HCT116 (cell line): ENCODE measurements at regions not wholly inside any gene's neighbourhood (a gene's known extent, or its start where the extent isn't known, plus 50 kb on each side); places are given as distances from the start of the nearest gene placed in this dataset.

Source experiments
- ATAC-seq: fragments of 200-7000 bp; cut with Tn5 transposase; 2 replicates; pipeline ENCODE4 v1.9.1; 2020; ENCODE audit warnings: mild to moderate bottlenecking, moderate library complexity
- BruUV-seq: library from RNA; stranded (reverse); fragments of 400-500 nt; replicated peaks from 2 replicates; lab custom pipeline; 2021; lab: Mats Ljungman, UMichigan
- CTCF ChIA-PET: fragments of 300-600 bp; sonication (Branson Sonifier 250); formaldehyde crosslinking; loops from one replicate; lab custom pipeline; 2021; ENCODE audit warnings: antibody characterized with exemption; lab: Charles Lee
- POLR2A ChIA-PET: fragments of 300-600, 350-600 bp; sonication (Branson Sonifier 250); formaldehyde crosslinking; loops from one replicate; lab custom pipeline; 2021; ENCODE audit warnings: antibody characterized with exemption; lab: Charles Lee
- RAD21 ChIA-PET, 2 experiments: fragments of 300-600 bp; sonication (Branson Sonifier 250); formaldehyde crosslinking; loops; one replicate each; lab custom pipeline; 2023; ENCODE audit warnings: low total read pairs in 2 of 2; ENCODE audit not compliant: uncharacterized antibody in 2 of 2, unreplicated experiment in 2 of 2, low non-redundant PET in 1 of 2; lab: Charles Lee
- DNase-seq: peaks from one replicate; pipeline ENCODE4 v3.0.0-alpha.2; 2010; ENCODE audit warnings: low read depth, low spot score
- H2AFZ ChIP-seq: fragments of 200-600 bp; shearing (Covaris generic), sonication (generic); 2 replicates; pipeline ENCODE4 v1.6.1; 2017; ENCODE audit warnings: low read depth, mixed run types, mixed read lengths, antibody characterized with exemption, low read length; ENCODE audit not compliant: poor library complexity, severe bottlenecking
- H3K27ac ChIP-seq: 2 replicates; pipeline ENCODE4 v1.5.1; 2012; ENCODE audit warnings: low read depth, low read length
- H3K27me3 ChIP-seq: fragments of 200-600 bp; sonication (generic); 2 replicates; pipeline ENCODE4 v1.6.1; 2016; ENCODE audit warnings: mixed run types, low read length, mixed read lengths; ENCODE audit not compliant: insufficient read depth
- H3K36me3 ChIP-seq, 2 experiments: fragments of 200-500 bp in 1 of 2; fragments of 200-600 bp in 1 of 2; sonication (Bioruptor generic) in 1 of 2; sonication (generic) in 1 of 2; 2 replicates each; pipeline versions ENCODE4 v1.5.1 to v1.6.1; 2014 to 2016; ENCODE audit warnings: low read length in 2 of 2, inconsistent platforms in 1 of 2, mixed read lengths in 1 of 2, mixed run types in 1 of 2; ENCODE audit not compliant: insufficient read depth in 2 of 2, control insufficient read depth in 1 of 2
- H3K4me1 ChIP-seq, 2 experiments: fragments of 200-600 bp in 1 of 2; sonication (generic) in 1 of 2; 2 replicates each; pipeline versions ENCODE4 v1.5.1 to v1.6.1; 2012 to 2017; ENCODE audit warnings: low read length in 2 of 2, inconsistent platforms in 1 of 2, mild to moderate bottlenecking in 1 of 2, mixed read lengths in 1 of 2, mixed run types in 1 of 2, moderate library complexity in 1 of 2; ENCODE audit not compliant: insufficient read depth in 2 of 2, control insufficient read depth in 1 of 2
- H3K4me2 ChIP-seq: fragments of 200-600 bp; sonication (generic); 2 replicates; pipeline ENCODE4 v1.6.1; 2017; ENCODE audit warnings: mixed run types, low read length, mixed read lengths
- H3K4me3 ChIP-seq, 2 experiments: fragments of 200-600 bp in 1 of 2; sonication (generic) in 1 of 2; replicated peaks in 1 of 2; 2 replicates each; pipeline ENCODE4 v1.5.1; 2011 to 2016; ENCODE audit warnings: low read length in 2 of 2, control low read depth in 1 of 2, low read depth in 1 of 2, mild to moderate bottlenecking in 1 of 2, mixed read lengths in 1 of 2, mixed run types in 1 of 2
- H3K79me2 ChIP-seq: fragments of 200-600 bp; sonication (generic); 2 replicates; pipeline ENCODE4 v1.6.1; 2017; ENCODE audit warnings: mild to moderate bottlenecking, mixed run types, low read length, moderate library complexity, mixed read lengths; ENCODE audit not compliant: insufficient read depth
- H3K9ac ChIP-seq: fragments of 200-600 bp; sonication (generic); 2 replicates; pipeline ENCODE4 v1.6.1; 2016; ENCODE audit warnings: low read length, mixed read lengths
- H3K9me2 ChIP-seq: fragments of 200-600 bp; sonication (generic), shearing (Covaris generic); 2 replicates; pipeline ENCODE4 v1.6.1; 2017; ENCODE audit warnings: mixed run types, mild to moderate bottlenecking, moderate library complexity; ENCODE audit not compliant: insufficient read depth
- H3K9me3 ChIP-seq, 2 experiments: fragments of 200-500 bp in 1 of 2; fragments of 200-600 bp in 1 of 2; sonication (Bioruptor generic) in 1 of 2; sonication (generic) in 1 of 2; 2 replicates each; pipeline ENCODE4 v1.6.1; 2014 to 2017; ENCODE audit warnings: low read length in 2 of 2, mixed read lengths in 2 of 2, inconsistent platforms in 1 of 2, low read depth in 1 of 2, mild to moderate bottlenecking in 1 of 2, mixed run types in 1 of 2, moderate library complexity in 1 of 2; ENCODE audit not compliant: control insufficient read depth in 1 of 2, insufficient read depth in 1 of 2
- H4K20me1 ChIP-seq: fragments of 200-600 bp; sonication (generic), shearing (Covaris generic); 2 replicates; pipeline ENCODE4 v1.6.1; 2017; ENCODE audit warnings: mixed run types, mild to moderate bottlenecking, moderate library complexity; ENCODE audit not compliant: insufficient read depth
- ATF3 ChIP-seq: IDR thresholded peaks from 2 replicates; pipeline ENCODE4 v1.6.1; 2012
- CEBPB ChIP-seq: IDR thresholded peaks from 2 replicates; pipeline ENCODE4 v1.6.1; 2012; ENCODE audit warnings: low read depth
- EGR1 ChIP-seq: IDR thresholded peaks from 2 replicates; pipeline ENCODE4 v1.6.1; 2012; ENCODE audit warnings: low read depth
- EZH2 ChIP-seq: fragments of 200-600 bp; sonication (generic); IDR thresholded peaks from 2 replicates; pipeline ENCODE4 v1.6.1; 2017; ENCODE audit warnings: antibody characterized with exemption, mixed run types
- EZH2phosphoT487 ChIP-seq: fragments of 200-600 bp; IDR thresholded peaks from 2 replicates; pipeline ENCODE4 v1.6.1; 2018; ENCODE audit warnings: antibody characterized with exemption, borderline replicate concordance
- JUND ChIP-seq: IDR thresholded peaks from 2 replicates; pipeline ENCODE4 v1.6.1; 2012
- RAD21 ChIP-seq: IDR thresholded peaks from 2 replicates; pipeline ENCODE4 v1.6.1; 2012; ENCODE audit warnings: low read depth, mild to moderate bottlenecking
- SIN3A ChIP-seq: IDR thresholded peaks from 2 replicates; pipeline ENCODE4 v1.6.1; 2012; ENCODE audit warnings: low read depth
- SP1 ChIP-seq: IDR thresholded peaks from 2 replicates; pipeline ENCODE4 v1.6.1; 2012; ENCODE audit warnings: low read depth
- SRF ChIP-seq: IDR thresholded peaks from 2 replicates; pipeline ENCODE4 v1.6.1; 2012; ENCODE audit warnings: low read depth
- ZFX ChIP-seq: fragments of 450-650 bp; IDR thresholded peaks from 2 replicates; pipeline ENCODE4 v1.6.1; 2017
- ZNF274 ChIP-seq: fragments of 200-500 bp; sonication (Bioruptor generic); IDR thresholded peaks from 2 replicates; pipeline ENCODE4 v1.6.1; 2014; ENCODE audit warnings: mild to moderate bottlenecking, low read depth, low read length, inconsistent platforms
- intact Hi-C: fragments of 100-400 bp; cut with micrococcal nuclease; formaldehyde crosslinking; loops from 2 replicates; pipeline ENCODE4 v1.10.0; 2022
- TF ChIP-seq, protein P1 (sequence below): IDR thresholded peaks from 2 replicates; pipeline ENCODE4 v1.6.1; 2011; ENCODE audit warnings: mild to moderate bottlenecking, low read length, moderate library complexity; ENCODE audit not compliant: insufficient replicate concordance; ENCODE audit errors: extremely low read depth
- TF ChIP-seq, protein P2 (sequence below): IDR thresholded peaks from 2 replicates; pipeline ENCODE4 v1.6.1; 2012

GRCh38 chr5:19172926-19173470, 815.0 kb downstream of the CDH18 start:
- CTCF ChIA-PET, result no interaction called here
- H2AFZ ChIP-seq, result no peak overlapping the region

More at GRCh38 chr5:19172926-19173470, 815.0 kb downstream of the CDH18 start:
- POLR2A ChIA-PET, result no interaction called here
- Histone ChIP-seq H3K79me2 (no peaks in the 10 kb centered on the region), H3K9ac (no peak overlapping the region), H3K4me3 (no peak overlapping the region), H3K4me2 (no peak overlapping the region), H4K20me1 (no peaks in the 10 kb centered on the region), H3K27me3 (no peaks in the 10 kb centered on the region), H3K9me2 (no peaks in the 10 kb centered on the region), H3K4me1 (no peaks in the 10 kb centered on the region), H3K9me3 (peaks cover 0 to 19% of the 10 kb centered on the region in 2 experiments; a peak in 2 of 4 replicates), H3K27ac (no peak overlapping the region), H3K36me3 (no peaks in the 10 kb centered on the region)
- DNase-seq, result no peak
- intact Hi-C loops, result no loop called here
- no peak for ATAC-seq
- no TSS peak for BruUV-seq
- TF ChIP-seq ZFX, result no peak
- no peak for TF ChIP-seq SP1
- TF ChIP-seq ZNF274, result no peak
- TF ChIP-seq EGR1, result no peak
- TF ChIP-seq RAD21, result no peak
- TF ChIP-seq CEBPB, result no peak
- TF ChIP-seq JUND, result no peak
- TF ChIP-seq EZH2, result no peak
- TF ChIP-seq, protein P1, sequence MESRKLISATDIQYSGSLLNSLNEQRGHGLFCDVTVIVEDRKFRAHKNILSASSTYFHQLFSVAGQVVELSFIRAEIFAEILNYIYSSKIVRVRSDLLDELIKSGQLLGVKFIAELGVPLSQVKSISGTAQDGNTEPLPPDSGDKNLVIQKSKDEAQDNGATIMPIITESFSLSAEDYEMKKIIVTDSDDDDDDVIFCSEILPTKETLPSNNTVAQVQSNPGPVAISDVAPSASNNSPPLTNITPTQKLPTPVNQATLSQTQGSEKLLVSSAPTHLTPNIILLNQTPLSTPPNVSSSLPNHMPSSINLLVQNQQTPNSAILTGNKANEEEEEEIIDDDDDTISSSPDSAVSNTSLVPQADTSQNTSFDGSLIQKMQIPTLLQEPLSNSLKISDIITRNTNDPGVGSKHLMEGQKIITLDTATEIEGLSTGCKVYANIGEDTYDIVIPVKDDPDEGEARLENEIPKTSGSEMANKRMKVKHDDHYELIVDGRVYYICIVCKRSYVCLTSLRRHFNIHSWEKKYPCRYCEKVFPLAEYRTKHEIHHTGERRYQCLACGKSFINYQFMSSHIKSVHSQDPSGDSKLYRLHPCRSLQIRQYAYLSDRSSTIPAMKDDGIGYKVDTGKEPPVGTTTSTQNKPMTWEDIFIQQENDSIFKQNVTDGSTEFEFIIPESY, result no peak
- TF ChIP-seq ATF3, result no peak
- TF ChIP-seq SIN3A, result no peak
- no peak for TF ChIP-seq EZH2phosphoT487
- TF ChIP-seq, protein P2, sequence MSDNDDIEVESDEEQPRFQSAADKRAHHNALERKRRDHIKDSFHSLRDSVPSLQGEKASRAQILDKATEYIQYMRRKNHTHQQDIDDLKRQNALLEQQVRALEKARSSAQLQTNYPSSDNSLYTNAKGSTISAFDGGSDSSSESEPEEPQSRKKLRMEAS, result no peak
- TF ChIP-seq SRF, result no peak
- RAD21 ChIA-PET, result no interaction called here
